NCI-H2196 treated with DMSO at 0.1 percent for 48 hours (cell line): ENCODE measurements at regions not wholly inside any gene's neighbourhood (a gene's known extent, or its start where the extent isn't known, plus 50 kb on each side); places are given as distances from the start of the nearest gene placed in this dataset.

ENCODE experiments used
- DNase-seq: peaks from one replicate; lab custom pipeline; 2025; ENCODE audit not compliant: unreplicated experiment; lab: John Stamatoyannopoulos, UW

DNA sequence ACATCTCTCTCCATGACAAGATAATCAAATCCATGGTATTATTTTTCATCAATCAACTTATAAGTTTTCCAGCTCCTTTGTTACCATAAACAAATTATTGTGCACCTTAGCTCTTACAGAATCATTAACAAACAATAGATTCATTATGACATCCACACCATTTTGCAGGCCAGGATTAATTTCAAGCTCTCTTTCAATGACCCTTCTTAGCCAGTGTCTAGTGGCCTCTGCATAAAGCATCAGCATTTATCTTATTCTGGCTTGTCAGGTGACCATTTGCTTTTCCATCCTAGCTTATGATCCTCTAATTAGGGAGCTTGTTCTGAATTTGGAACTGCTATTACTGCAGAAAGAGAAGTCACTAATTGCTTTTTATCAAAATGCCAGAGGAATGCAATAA lies 806.2 kb upstream of the CHAC2 start:
- no peak for DNase-seq

DNA sequence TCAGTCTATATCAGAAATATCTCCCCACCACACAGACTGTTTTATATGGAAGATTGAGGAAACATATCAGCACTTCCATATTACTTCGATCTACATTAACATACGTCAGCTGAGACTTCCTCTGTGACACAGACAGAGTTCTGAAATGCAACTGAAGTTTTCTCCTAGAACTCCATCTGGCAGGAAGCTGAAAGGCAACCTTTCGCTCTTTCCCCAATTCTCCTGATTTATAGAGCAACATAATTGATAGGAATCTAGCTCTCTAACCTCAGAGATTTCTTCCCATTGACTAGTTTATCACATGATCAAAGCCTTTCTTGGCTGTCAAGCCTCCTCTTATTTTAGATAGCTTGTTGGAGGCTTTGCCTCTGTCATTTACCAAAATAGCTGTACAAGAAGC lies 806.7 kb upstream of the CHAC2 start:
- no peak for DNase-seq

DNA sequence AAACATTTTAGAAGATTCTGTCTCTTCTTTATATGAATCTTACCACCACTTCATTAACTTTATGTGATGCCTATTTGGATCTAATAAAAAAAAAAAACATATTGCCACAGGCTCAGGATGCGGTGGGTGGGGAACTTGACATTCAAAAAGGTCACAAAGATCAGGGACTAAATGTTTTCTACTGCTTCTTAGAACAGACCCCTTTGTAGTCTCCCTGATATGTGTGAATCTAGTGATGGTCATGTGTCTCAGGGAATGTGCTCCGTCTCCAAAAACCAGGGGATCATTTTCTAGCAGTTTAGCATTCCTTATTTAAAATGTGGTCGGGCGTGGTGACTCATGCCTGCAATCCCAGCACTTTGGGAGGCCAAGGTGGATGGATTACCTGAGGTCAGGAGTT lies 807.8 kb upstream of the CHAC2 start:
- no peak for DNase-seq

DNA sequence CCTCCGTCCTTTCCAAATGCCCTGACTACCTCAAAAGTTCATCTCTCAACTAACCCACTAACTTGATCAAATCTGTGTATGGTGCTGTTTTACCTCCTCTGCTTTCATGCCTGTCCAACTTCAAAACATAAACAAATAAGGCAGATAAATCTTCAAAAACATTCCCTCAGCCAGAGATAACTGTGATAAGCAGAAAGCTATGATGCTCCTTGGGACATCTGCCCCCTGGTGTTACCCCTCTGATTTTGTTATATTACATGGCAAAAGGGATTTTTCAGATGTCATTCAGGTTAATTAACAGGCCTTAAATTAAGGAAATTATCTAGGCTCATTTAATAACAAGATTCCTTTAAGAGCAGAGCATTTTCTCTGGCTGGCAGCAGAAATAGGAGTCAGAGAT lies 810.8 kb upstream of the CHAC2 start:
- DNase-seq: no peak

DNA sequence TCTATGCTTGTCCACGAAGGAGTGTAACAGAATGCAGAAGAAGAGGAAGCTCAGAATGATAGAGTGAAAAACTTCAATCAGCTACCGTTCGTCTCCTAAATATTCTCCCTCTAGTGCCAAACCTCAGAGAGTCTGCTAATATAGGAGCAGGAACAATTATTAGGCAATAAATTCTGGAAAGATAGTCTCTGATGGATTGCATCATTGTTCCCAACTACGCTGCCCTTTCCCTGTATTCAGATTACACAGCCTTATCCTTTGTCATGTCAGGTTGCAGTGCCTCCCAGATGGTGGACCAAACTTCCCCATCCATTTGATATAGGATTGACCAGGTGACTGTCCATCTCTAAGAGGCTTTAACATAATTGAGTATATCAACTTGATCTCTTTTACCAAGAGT lies 811.5 kb upstream of the CHAC2 start:
- DNase-seq: no peak

DNA sequence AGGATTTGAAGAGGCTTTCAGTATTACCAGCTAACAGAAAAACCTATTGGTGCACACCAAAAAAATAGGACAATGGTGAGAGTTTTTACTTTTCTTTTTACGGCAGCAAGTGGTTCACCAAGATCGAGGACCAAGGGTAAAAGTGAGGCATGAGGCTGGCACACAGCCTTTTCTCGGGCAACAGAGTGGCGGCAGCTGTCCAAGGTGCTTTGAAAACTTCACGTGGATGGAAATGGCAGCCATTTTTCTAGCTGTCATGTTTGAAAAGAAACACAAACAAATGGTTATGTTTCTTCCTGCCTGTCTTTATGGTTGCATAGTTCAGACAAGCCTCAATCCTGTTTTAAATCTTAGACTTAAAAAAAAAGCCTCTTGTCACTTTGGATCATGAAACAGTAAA lies 812.5 kb upstream of the CHAC2 start:
- no peak for DNase-seq

DNA sequence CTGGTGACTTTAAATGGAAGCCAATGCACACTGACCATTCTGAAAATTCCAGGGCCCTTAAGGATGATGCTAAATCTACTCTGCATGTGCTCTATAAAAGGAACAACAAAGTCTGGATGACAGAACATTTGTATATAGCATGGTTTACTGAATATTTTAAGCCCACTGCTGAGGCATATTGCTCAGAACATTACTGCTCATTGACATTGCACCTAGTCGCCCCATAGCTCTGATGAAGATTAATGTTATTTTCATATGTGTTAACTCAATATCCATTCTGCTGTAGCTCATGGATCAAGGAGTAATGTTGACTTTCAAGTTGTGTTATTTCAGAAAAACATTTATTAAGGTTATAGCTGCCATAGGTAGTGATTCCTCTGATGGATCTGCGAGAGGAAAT lies 827.5 kb upstream of the CHAC2 start:
- no peak for DNase-seq

DNA sequence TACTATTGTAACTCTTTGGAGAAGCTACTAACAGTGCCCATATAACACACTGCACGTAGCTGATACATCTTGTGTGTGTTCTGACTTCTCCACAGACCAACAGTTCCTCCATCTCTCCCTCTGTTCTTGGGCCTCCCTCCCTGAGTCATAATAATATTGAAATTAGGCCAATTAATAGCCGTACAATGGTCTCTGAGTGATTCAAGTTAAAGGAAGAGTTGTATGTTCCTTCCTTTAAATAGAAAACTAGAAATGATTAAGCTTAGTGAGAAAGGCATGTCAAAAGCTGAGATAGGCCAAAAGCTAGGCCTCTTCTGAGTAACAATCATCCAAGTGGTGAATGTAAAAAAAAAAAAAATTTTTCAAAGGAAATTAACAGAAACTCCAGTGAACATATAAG lies 828.4 kb upstream of the CHAC2 start:
- DNase-seq: no peak

DNA sequence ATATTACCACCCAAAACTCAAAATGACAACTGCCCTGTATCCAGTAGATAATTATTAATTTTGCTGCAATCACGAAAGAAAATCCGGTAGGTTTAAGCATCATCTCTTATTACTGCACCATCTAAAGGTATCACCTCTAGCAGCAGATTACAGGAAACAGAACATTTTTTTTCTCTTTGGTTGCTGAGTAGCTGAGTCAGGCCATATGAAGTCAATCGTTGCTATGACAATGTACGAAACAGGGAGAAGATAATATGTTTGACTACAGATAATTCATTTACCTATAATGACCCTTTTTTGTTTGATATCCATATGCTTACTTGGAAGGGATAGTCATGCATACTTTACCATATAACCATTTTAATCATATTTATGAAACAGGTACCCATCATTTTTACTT lies 831.6 kb upstream of the CHAC2 start:
- DNase-seq: no peak

DNA sequence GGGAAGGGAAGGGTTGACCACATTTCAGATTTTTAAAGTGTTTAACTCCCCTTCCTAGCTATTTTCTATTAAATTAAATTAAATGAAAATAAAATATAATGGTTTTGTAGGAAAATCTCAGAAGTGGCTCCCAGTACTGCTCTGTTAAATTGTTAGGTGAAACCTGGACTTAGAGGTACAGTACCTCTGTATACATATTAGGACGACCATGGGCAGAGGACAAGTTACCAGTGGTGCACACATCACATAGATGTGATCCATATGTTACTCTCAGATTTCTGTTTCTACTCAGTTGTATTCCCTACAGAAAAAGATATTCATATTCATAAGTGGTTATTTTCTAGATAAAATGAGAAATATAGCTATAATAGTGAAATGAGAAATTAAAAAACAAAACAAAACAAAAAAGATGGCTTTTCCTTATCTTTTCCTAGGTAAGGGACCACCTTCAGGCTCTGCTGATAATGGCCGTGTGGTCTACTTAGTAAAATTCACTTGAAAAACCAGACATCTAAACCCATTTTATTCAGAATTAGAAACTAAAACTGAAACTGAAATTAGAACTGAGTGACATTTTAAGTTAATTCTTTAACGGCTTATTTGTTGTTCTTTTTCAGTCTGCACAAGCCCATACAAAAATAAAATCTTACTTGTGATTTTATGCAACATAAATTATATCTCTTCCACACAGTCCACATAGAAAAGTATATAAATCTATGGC lies 832.5 kb upstream of the CHAC2 start:
- no peak for DNase-seq

DNA sequence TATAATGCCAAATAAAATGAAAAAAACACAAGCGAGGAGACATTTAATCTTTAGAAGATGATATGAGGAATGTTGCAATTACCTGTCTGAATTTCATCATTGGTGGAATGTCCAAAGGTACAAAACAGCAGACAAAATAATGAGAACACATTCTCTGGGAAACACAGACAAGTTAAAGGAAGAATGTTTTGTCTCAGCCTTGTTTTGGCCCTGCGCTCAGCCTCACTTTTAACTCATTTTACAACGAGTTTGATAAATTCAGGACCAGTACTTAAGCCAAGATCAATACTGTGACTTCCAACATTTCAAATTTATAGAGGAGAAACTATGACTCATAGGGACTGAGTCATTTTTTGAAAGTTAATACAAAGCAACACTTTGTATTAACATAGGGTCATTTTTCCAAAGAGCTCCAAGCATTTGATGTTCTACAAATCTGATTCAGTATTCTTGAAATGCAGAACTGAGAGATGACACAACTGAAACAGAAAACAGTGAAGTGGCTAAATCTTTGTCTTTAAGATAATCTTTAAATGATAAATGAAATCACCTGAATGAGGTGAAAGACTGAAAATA lies 833.2 kb upstream of the CHAC2 start:
- DNase-seq: no peak

DNA sequence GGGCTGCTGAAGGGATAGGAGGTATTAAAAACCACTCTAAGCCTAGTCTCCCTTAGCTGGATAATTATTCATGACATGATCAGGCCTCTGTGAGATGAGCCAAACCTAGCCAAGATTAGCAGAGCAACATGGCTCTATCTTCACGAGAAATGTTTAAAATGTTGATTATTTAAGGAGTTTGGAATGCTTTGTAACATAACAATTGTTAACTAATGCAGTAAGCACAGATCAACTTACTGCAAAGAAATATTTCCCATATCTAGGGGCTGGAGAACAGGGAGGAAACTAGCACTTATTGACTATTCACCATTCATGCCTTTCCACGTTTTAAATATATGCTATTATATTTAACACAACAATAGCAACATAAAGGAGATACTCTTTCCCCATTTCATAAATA lies 833.7 kb upstream of the CHAC2 start:
- DNase-seq: no peak

DNA sequence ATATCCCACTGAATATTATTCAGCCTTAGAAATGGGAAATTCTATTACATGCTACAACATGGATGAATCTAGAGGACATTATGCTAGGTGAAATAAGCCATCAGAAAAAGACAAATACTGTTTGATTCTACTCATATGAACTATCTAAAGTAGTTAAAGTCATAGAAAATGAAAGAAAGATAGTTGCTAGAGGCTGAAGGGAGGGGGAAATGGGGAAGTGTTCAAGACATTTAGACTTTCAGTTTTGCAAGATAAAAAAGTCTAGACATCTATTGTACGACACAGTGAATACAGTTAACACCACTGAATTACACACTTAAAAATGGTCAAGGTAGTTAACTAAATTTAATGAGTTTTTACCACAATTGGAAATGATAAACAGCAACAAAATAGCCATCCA lies 835.9 kb upstream of the CHAC2 start:
- no peak for DNase-seq

DNA sequence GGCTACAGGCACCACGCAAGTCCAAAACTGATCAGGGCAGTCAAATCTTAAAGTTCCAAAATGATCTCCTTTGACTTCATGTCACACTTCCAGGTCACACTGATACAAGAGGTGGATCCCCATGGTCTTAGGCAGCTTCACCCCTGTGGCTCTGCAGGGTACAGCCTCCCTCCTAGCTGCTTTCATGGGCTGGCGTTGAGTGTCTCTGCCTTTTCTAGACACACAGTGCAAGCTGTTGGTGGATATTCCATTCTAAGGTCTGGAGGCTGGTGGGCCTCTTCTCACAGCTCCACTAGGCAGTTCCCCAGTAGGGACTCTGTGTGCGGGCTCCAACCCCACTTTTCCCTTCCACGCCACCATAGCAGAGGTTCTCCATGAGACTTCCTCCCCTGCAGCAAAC lies 838.2 kb upstream of the CHAC2 start:
- no peak for DNase-seq

DNA sequence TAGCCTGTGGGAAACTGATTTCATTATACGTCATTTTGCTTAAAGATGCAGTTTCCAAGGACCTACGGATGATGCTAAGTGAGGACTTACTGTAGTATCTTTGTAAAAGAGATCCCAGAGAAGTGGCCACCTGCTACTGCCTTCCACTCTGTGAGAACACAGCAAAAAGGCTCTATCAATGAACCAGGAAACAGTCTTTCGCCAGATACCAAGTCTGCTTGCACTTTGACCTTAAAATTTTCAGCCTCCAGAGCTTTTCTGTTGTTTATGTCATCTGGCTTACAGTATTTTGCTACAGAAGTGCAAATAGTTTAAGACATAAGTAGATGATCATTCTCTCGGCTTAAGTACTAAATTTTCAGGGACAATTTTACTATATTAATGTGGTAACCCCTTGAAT lies 847.9 kb upstream of the CHAC2 start:
- no peak for DNase-seq

DNA sequence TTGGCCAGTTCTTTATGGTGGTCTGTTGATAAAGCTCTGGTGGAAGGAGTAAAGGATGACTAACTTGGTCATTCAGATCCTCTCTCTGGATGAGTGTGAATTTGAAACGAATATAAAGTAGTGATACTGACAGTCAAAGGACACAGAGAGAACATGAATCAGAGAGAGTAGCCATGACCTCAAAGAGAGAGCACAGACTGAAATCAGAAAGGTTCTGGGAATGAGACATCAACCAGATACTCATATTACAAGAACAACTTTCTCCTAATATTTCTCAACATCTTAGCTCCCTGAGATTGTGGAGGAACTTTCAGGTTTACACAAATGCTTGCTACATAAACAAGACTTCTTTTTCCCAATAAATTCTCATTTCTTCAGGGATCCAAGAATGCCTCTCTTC lies 849.1 kb upstream of the CHAC2 start:
- DNase-seq: no peak

DNA sequence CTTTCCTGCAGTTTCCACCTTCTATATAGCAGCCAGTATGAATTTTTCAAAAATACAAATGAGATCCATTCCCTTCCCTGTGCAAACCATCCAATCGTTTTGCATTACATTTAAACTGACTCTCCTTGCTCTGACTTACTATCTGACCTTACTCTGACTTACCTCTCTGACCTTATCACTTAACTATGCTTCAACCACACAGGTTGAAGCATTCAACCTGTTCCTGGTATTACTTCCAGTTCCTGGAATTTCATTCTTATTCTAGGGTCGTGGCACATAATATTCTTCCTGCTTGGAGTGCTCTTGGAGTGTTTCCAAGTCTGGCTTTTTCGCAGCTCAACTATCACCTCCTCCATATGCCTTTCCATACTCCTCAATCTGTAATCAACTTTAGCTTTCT lies 850.6 kb upstream of the CHAC2 start:
- no peak for DNase-seq

DNA sequence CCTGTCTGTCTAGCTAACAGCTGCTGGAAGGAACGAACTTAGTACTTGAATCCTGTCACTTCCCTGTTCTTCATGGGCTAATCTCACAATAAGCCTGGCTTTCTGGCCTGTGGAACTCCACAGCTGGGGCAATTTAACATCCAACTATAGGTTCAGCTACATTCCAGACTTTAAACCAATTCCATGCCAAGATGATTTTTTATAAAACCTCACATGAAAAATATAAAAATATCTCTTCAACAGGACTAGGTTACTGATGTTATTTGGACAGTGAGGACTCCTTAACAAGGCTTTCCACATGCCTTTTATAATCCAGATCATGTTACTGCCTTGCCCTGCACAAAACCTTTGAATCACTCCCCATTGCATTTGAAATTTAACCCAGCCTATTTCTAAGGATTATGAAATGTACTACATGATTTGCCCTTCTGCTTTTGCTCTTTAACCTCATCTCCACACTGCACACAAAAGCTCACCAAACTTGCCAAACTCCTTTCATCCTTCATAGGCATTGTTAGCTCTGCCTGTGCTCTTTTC lies 863.2 kb upstream of the CHAC2 start:
- no peak for DNase-seq

DNA sequence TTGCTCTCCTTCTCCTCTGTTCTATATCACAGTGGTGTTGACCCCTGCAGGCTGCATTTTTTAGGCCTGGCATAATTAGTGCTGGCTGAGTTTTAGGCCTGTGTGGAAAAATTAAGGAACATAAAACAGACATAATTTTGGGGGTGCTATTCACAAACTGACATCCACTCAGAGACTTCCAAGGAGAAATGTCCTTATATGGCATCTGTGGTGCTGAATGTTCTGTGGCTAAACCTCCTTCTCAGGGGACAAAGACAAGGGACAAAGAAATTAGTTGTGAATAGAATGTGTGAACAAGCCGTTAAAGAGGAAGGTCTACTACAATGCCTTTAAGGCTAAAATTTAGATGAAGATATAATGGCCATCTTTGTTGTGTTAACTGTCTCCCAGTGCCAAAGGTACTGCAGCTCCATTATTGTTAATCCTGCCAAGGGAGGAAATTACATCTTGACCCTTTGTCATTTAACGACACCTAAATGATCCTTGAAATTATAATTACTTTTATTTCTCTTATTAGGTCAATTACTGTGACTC lies 870.0 kb upstream of the CHAC2 start:
- no peak for DNase-seq

DNA sequence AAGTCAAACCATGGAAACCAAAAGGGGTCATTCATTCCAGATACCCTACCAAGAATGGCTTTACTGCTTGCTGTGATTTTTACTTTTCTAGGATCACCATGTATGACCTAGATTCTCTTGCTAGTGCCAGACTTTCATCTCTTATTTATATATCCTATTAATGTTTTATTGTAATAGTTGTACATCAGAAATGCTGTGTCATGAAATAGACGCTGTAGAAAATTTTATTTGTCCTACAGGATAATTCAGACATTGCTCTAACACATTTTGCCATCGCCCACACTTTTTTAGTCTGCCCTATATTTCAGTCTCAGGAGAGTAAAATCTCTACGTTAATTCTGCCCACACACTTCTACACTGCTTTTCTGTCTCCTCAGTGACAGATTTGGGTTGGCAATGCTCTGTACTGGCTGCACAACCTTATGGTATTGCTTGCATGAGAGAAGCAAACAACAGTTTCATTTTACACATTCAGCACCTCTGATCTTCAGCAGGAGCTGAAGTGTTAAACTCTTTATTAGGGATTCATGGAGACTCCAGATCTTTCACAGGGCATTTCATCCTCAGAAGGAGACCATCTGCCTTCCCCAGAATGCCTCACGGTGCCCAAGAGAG lies 871.8 kb upstream of the CHAC2 start:
- no peak for DNase-seq

DNA sequence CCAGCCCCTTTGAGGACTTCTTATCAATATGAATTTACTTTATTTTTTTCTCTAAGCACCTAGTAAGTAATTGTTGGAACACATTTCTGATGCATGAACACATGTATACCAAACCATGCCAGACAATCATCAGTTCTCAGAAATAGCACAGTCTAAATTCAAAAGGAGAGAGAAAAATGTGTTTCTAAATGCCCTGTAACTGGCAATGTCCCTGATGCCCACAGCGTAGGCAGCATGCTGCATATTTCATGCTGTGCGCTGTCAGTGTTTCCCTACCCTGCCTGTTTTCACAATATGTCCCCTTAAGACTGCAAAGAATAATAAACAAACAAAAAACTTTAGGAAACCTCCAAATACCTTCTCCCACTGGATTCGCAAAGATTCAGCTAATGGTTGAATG lies 881.0 kb upstream of the CHAC2 start:
- no peak for DNase-seq

DNA sequence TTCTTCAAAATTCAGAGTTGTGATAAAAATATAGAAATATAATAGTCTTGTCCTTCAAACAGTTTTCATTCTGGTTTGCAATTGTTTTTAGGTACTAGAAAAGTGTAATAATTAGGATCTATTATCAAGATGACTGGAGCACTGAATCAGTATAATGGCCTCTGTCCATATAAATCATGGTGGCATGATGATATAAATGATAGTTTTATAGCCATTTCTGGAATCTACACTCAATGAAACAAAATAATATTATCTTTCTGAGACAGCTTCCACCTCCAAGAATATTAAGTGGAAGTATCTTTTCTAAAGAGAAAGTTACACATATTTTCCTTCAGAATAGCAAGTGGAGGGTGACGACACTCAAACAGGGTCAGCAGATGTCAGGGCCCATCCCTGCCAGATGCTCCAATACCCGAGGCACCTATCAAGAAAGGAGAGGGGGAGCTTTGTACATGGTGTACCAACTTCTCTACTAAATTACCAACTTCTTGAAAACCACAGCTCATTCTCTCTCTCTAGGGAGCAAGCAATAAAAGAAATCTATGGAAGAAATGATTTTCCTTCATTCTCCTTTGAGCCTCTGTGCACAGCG lies 882.7 kb upstream of the CHAC2 start:
- no peak for DNase-seq
